BE2C (cell line): ENCODE measurements at regions not wholly inside any gene's neighbourhood (a gene's known extent, or its start where the extent isn't known, plus 50 kb on each side); places are given as distances from the start of the nearest gene placed in this dataset.

Source experiments
- DNase-seq: peaks from one replicate; pipeline ENCODE4 v3.0.0-alpha.2; 2020
- H3K27me3 ChIP-seq: fragments of 250-450 bp; sonication (Bioruptor Pico); 2 replicates; pipeline ENCODE4 v1.5.1; 2020; ENCODE audit warnings: mild to moderate bottlenecking
- H3K36me3 ChIP-seq: fragments of 250-450 bp; sonication (Bioruptor Pico); 2 replicates; pipeline ENCODE4 v1.5.1; 2020; ENCODE audit warnings: mild to moderate bottlenecking
- H3K4me1 ChIP-seq: fragments of 250-450 bp; sonication (Bioruptor Pico); 2 replicates; pipeline ENCODE4 v1.5.1; 2020
- H3K4me3 ChIP-seq: 2 replicates; pipeline ENCODE4 v1.5.1; 2011; ENCODE audit warnings: low read depth, low read length
- H3K9me3 ChIP-seq: fragments of 250-450 bp; sonication (Bioruptor Pico); 2 replicates; pipeline ENCODE4 v1.5.1; 2020
- TF ChIP-seq, protein P1 (sequence below): IDR thresholded peaks from 2 replicates; pipeline ENCODE4 v1.5.1; 2012; ENCODE audit warnings: mild to moderate bottlenecking, low read depth, low read length

DNA sequence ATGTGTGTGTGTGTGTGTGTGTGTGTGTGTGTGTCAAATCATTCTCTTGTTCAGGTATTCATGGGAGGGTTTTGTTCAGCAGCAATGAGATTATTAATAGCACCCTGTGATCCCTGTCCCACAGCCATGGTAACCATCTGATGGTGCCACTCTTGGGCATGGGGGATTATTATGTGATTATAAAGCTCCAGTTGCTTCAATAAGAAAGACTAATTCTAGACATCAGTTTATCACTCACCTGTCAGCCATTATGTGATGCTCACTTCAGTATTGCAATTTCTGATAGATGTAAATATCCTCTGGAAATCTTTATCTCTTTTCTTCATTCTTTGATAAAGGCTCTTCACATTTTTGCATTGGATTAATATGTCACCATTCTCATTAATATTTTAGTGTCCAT lies 145.9 kb upstream of the POU1F1 start:
- H3K27me3 ChIP-seq = no peaks in the 10 kb centered on the region
- H3K4me1 ChIP-seq = no peaks in the 10 kb centered on the region
- no peaks in the 10 kb centered on the region for H3K36me3 ChIP-seq
- H3K4me3 ChIP-seq = no peak overlapping the region
- H3K9me3 ChIP-seq = no peaks in the 10 kb centered on the region
- TF ChIP-seq, protein P1, sequence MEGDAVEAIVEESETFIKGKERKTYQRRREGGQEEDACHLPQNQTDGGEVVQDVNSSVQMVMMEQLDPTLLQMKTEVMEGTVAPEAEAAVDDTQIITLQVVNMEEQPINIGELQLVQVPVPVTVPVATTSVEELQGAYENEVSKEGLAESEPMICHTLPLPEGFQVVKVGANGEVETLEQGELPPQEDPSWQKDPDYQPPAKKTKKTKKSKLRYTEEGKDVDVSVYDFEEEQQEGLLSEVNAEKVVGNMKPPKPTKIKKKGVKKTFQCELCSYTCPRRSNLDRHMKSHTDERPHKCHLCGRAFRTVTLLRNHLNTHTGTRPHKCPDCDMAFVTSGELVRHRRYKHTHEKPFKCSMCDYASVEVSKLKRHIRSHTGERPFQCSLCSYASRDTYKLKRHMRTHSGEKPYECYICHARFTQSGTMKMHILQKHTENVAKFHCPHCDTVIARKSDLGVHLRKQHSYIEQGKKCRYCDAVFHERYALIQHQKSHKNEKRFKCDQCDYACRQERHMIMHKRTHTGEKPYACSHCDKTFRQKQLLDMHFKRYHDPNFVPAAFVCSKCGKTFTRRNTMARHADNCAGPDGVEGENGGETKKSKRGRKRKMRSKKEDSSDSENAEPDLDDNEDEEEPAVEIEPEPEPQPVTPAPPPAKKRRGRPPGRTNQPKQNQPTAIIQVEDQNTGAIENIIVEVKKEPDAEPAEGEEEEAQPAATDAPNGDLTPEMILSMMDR = no peak
- DNase-seq = no peak

DNA sequence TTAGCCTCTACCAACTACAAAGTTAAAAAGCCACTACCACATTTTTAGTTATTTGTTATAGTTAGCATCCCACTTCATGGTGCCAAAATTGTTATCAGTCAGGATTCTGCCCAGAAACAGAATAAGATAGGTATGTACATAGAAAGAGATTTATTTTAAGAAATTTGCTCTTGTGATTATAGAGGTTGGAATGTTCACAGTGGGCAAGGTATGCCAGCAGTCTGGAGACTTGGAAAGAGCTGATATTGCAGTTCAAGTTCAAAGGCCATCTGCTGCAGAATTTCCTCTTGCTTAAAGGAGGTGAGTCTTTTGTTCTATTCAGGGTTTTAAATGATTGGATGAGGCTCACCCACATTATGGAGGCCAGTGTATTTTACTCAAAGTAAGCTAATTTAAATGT lies 143.8 kb upstream of the POU1F1 start:
- H3K4me3 ChIP-seq = no peak overlapping the region
- TF ChIP-seq, protein P1 = no peak
- no peak for DNase-seq
- no peaks in the 10 kb centered on the region for H3K36me3 ChIP-seq
- no peaks in the 10 kb centered on the region for H3K27me3 ChIP-seq
- H3K4me1 ChIP-seq = no peaks in the 10 kb centered on the region
- H3K9me3 ChIP-seq = no peaks in the 10 kb centered on the region

DNA sequence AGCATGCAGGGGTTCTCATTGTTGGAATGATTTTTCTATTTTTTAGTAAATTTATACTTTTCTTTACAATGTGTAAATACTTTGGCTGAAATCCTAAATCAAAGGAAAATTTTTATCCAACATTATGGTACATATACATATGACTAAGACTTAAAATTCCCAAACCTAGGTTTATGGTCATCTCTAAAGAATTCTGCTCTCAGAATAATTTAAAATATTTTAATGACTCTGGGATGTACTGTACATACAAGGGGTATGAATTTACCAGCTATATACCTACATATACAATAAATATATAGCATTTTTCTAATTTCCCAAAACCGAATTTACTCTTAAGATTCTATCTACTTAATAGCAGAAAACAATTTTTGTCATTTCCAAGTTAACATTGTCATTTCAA lies 137.9 kb upstream of the POU1F1 start:
- Histone ChIP-seq H3K36me3 (no peaks in the 10 kb centered on the region), H3K9me3 (no peaks in the 10 kb centered on the region), H3K27me3 (no peaks in the 10 kb centered on the region), H3K4me1 (no peaks in the 10 kb centered on the region), H3K4me3 (no peak overlapping the region)
- TF ChIP-seq, protein P1 = no peak
- DNase-seq = no peak

DNA sequence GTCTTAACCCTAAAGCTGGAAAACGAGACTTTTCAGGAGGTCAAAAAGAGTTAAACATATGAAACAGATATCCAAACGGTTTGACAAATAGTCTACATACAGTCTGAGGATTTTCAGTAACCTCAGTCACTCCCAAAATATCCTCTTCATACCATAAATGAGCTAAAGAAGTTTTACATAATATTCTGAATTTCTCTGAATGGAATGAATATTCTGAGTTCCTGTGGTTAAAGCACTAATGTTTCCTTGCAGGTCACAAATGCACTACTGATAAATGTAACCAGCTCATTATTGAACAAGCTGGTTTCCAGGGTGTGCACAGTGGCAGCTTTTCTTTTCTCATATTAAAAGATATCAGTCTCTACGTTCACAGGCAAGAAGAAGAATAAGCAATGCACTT lies 137.4 kb upstream of the POU1F1 start:
- H3K27me3 ChIP-seq = no peaks in the 10 kb centered on the region
- no peak for DNase-seq
- no peaks in the 10 kb centered on the region for H3K9me3 ChIP-seq
- no peak overlapping the region for H3K4me3 ChIP-seq
- no peaks in the 10 kb centered on the region for H3K36me3 ChIP-seq
- TF ChIP-seq, protein P1 = no peak
- no peaks in the 10 kb centered on the region for H3K4me1 ChIP-seq

DNA sequence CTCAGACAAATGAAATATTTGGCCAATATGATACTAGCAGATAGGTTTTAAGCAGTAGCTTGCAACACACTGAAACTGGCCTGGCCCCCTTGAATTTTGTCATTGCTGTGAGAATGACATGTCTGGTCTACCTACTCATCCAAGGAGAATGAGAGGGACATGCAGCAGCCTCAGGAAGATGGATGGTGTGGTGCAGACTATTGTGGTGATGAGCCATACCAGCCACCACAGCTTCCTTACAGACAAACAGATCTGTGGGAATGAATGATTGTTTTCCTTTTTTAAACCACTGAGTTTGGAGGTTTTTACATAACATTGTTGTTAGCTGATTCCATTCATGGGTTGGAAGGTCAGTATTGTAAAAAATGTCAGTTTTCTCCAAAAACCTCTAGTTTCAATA lies 133.7 kb upstream of the POU1F1 start:
- DNase-seq = no peak
- Histone ChIP-seq H3K27me3 (no peaks in the 10 kb centered on the region), H3K4me1 (no peaks in the 10 kb centered on the region), H3K36me3 (no peaks in the 10 kb centered on the region), H3K9me3 (no peaks in the 10 kb centered on the region), H3K4me3 (no peak overlapping the region)
- TF ChIP-seq, protein P1 = no peak

DNA sequence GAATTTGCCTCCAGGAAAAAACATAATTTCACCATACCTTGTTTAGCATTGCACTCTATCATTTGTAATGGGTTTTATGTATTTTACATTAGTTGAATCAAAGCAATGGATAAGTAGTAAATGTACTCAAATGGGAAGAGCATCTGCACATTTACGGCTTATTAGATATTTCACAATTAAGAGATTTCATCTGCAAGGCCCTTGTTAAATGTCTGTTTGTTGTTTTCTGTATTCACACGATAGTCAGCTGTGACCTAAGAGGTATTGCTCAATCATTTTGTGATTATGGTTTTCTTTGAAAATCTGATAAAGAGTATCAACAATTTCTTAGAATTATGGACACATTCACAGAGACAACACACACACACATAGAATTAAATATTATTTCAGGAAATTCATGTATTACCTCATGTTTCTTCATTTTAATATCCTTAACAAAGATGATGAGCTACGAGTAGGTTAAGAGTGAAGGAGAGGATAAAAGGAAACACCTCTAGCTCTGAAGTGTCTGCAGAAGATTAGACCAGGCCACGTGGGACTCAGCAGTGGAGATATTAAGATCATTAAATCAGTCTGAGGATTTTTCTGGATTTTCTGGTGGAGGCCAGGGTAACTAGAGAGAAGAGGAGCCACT lies 121.9 kb upstream of the POU1F1 start:
- Histone ChIP-seq H3K27me3 (no peaks in the 10 kb centered on the region), H3K9me3 (no peaks in the 10 kb centered on the region), H3K4me1 (no peaks in the 10 kb centered on the region), H3K36me3 (no peaks in the 10 kb centered on the region), H3K4me3 (no peak overlapping the region)
- TF ChIP-seq, protein P1 = no peak
- DNase-seq = no peak
